Stimulated activated CD8-positive, alpha-beta memory T cell treated with anti-CD3 and anti-CD28 coated beads, Interleukin-12 subunit alpha, Interleukin-12 subunit beta, amount 100 ng/mL, for 24 hours (primary cell): ENCODE measurements at regions not wholly inside any gene's neighbourhood (a gene's known extent, or its start where the extent isn't known, plus 50 kb on each side); places are given as distances from the start of the nearest gene placed in this dataset.

Experiments used
- DNase-seq: peaks from one replicate; pipeline ENCODE4 v3.0.0-alpha.2; 2020; ENCODE audit errors: extremely low read depth

DNA sequence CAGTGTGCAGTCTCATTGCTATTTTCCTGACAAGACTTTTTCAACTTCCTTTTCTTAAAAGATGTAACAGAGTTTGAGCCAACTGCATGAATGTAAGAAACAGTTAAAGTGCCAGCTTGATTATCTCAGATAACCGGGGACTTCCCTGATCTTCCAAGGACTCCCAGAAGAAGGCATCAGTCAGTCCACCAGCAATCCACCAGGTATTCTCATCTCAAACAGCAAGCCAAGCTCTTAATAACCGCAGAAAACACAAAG, 350.1 kb downstream of the LIG4 start:
- DNase-seq = no peak

DNA sequence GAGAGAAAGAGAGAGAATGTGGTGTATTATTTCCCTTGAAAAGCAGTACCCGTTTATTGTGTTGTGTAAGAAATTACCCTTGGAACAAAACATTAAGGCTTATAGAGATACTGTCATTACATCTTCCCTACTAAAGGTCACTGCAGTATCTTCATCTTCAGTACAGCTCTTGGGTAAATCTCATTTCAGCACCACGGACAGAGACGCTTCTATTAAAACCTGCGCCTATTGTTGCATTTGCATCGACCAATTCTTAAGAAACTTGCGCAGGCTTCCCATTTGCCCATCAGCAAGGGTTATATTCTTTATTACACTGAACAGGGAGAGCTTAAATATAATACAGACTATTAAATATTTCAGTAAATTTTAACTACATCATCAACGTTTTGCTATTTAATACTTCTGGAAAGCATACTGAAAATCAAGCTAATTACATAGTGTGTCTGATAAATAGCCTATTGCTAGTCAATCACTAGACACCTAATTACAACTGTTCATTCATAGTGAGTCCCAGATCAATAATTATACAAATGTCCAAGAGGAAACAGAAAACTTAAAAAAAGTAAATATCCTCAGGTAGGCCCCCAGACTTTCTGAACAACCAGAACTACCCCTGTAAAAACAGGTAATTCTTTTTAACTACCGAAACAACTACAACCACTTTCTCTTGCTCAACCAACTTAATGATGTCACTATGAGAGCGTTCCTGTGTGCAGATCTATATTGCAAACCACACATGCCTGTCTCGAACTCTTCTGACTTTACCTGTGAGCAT, 350.6 kb downstream of the LIG4 start:
- no peak for DNase-seq

DNA sequence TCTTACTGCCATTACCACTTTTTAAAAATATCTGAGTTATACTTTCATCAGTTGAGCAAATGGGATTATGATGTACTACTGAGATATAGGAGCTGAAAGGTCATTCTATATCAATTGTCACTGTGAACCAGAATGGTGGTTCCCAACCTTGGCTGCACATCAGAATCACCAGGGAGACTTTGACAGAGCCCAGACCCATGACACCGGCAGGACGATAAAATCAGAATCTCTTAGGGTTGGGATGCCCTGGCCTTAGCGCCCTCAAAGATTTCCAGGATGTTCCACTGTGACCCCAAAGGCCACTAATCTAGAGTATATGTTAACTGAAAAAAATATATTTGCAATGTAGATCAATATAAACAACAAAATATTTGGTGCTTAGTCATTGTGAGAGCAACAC, 355.1 kb downstream of the LIG4 start:
- no peak for DNase-seq

DNA sequence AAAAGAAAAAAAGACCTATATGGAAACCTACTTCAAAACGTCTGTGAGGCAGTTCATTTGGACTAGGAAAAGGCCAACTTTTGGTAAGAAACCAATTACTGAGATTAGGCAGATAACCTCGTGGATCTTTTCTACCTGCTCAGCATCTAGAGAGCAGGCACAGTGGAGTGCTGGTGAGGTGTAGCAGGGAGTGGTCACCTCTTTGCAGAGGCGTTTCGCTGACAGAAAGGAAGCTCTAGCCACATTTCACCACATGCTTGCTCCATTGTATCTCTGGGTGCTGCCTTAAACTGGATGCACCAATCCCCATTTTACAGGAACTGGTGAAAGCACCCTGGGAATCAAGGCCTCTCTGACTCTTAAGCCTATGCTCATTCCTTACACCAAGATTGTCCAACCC, 360.5 kb downstream of the LIG4 start:
- no peak for DNase-seq

DNA sequence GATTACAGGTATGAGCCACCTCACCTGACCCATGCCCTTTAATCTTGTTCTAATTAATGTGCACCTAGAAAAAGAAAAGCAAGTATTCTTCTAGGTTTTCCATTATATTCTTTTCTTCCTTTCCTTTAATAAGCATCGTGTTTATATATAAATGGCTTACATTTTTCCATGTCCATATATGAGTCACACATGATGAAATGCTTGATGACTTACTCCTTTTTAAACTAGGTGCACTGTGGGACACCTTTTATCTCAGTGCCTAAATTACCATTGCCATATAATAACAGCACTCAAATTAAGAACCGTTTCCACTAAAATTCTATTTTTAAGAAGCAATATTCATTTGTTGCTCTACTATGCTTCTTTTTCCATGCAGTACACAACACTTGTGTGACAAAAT, 363.3 kb downstream of the LIG4 start:
- DNase-seq = no peak

DNA sequence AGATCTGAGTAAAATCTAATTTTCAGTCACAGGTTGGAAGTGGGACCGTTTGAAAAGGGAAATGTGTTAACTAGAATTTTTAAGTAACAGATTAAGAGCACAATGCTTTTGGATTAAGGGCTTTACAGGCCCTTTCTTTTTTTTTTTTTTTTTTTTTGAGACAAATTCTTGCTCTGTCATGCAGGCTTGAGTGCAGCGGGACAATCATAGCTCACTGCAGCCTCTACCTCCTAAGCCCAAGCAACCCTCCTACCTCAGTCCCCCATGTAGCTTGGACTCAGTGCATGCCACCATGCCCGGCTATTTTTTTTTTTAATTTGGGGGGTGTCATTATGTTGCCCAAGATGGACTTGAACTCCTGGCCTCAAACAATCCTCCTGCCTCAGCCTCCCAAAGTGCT, 363.7 kb downstream of the LIG4 start:
- no peak for DNase-seq

DNA sequence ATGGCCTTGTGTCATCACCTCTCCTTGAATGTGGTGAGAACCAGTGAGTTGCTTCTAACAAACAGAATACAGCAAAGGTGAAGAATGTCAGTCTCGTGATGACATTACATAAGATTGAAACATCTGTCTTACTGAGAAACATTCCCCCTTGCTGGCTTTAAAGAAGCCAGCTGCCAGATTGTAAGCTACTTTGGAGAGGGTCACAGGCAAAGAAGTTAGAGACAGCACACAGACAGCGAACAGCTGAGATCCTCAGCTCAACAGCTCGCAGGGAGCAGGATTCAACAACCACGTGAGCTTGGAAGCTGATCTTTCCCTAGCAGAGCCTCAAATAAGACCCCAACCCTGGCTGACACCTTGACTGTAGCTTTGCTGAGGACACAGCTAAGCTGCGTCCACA, 367.9 kb downstream of the LIG4 start:
- DNase-seq = no peak

DNA sequence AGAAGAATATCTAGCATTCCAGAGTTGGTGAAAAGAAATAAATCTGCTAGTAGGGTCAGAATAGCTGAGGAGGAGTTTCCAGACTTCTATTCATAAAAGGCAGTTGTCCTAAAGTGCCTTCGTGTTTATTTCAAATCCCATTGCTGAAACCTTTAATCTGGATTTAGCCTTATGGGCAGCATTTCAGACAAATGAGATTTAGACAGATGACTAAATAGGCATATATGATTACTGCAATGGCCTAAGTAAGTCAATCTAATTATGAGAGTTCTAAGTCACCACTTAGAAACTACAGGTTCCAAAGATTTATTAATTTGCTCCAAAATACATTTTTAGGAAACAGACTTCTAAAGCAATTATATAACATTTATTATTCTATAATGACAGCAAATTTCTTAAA, 368.7 kb downstream of the LIG4 start:
- DNase-seq = no peak

DNA sequence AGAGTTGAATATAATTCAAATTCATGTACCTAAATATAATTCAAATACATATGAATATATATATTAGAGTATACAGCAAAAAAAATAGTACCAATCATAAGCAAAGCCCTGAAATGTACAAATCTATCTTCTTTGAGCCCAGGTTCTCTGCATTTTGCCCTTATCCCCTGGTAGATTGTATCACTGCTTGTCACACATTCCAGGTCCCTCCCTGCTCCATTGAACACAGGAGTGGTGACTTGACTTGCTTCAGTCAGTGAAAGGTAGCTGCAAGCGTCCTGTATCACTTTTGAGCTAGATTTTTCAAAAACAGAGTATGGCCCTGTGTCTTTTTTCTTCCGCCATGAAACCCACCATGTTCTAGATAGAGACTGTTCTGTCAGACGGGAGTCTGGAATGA, 369.4 kb downstream of the LIG4 start:
- DNase-seq = no peak

DNA sequence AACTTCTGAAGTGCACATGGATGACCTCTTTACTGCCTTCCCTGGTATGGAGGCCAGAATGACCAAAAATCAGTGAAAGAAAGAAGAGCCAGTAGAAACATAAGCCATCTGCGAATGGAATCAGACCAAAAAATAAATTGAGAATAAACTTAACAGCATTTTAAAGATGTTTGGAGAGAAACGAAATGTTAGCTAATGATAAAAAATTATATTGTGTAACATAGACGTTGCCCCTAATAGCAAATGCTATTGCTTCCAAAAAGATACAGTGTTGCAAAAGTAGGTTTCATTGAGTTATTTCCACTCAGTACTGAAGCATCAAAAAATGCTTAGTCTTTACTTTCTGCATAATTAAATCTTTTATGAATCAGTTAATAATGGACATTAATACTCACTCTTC, 371.7 kb downstream of the LIG4 start:
- DNase-seq = no peak

DNA sequence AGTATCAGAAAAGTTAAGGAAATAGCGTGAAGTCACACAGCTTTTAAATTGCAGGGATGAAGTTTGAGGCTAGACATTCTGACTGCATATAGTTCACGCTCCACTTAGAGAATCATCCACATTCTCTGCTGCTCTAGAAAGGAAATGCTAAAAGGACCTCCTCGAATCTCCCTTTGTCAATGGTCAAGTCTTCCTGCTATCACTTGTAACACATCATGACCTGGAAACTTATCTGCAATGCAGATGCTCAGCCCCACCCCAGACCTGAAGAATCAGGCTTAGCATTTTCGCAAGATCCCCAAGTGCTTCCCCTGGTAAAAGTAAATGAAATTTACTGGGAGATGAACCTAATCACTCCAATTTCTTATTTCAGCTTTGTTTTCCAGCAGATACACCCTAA, 372.1 kb downstream of the LIG4 start:
- no peak for DNase-seq

DNA sequence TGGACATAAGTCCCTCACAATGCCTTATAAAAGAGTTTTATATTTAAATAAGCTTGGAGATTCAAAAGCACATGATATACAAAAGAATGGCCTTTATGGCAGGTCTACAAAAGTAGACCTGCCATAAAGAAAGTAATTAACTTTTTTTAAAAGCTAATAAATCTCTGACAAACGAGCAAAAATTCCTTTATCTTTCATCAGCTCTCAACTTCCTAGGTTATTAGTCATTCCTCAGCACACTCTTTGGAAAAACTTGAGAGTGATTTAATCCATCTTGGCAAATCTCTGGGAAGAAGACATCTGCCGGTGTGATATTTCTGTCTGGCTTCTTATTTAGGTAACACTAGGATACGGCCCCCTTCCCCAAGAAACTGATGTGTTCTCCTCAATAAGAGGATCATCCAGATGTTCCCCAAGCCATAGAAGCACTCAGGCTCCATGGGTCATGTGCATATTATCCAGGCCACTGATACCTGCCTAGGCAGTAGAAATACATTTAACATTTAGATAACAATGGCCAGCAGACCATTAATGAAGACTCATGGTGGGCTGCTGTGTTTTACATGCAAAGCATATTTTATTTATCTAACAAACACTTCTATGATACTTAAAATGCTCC, 372.7 kb downstream of the LIG4 start:
- DNase-seq = no peak

DNA sequence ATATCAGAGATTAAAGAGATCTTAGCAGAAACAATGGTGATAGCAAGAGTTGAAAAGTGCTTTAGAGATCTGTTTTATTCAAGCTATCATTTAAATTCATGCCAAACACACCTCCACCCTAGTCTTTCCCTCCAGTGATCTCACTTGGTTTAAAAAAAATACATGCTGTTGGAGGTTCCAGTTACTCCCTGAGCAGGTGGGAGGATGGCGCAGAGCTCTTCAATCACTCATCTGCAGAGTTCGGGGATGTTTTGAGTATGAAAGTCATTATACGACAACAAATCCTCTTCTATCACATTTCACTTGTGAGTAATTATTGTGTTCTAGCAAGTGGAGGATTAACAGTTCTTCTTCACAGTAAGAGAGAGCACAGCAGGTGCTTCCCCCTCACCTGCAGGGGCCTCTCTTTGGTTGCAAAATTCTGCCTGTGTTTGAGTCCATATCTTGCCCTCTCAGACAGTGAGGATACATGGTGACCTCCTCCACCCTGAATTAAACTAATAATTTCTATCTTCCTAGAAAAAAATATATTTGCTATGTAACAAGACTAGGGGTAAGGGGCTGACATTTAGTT, 376.7 kb downstream of the LIG4 start:
- DNase-seq = no peak

DNA sequence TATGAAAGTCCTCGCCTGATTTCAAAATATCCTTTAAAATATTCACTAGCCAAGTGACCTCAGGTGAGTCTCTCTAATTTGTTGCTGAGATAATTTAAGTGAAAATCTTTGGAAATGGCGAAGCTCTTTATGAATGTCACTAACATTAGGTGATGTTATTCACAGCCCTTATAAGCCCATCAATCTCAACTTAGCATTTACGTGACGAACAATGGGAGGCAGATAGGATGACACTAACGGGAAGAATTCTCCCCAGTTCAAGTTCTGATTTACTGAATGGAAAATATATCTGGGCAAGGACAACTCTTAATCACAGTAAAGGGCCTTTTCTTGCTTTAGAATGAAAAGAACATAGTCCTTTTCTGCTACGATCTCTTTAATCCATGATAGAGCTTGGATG, 378.7 kb downstream of the LIG4 start:
- DNase-seq = no peak

DNA sequence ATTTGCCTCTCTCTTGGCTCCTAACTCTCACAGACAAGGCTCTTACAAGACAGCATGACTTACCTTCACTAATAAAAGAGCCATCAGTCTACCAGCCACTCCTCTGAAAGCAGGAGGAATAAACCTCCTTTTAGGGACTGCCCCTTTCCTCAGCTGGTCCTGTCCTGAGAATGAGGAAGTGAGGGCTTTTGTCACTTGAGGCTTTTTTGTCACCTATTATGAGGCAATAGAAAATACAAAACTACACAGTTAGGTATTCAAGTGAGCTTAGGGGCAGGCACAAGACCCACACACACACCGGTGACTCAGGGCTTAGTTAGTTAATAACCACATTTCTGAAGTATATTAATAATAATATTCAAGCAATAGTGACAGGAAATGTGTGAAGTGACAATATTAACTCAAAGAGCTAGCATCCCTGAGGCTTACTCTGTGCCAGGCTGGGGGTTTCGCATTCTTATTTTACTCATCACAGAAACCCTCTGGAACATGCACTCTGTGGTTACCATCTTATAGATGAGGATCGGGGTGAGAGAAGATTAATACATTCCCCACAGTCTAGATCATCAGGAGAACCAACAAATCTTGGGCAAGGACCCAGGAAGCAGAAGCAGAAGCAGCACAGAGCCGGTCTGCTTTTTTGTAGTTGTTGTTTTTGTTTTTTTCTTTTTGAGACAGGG, 379.9 kb downstream of the LIG4 start:
- DNase-seq = no peak

DNA sequence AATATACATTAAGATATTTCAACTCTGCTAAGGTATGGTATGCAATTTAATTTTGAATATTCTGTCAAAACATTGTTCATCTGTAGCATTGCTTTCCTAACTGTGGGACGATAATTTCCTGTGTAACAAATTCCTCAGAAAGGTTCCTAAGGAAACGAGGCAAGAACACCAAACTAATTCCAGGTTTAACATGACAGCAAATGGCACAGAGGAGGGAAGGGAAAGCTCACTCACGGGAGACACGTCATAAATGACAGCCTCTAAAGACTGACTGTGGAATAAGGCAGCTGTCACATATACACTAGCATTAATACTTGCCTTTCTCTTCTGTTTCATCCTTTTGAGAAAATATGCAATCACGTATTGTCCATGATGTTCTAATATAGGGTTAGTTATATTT, 380.6 kb downstream of the LIG4 start:
- DNase-seq = no peak

DNA sequence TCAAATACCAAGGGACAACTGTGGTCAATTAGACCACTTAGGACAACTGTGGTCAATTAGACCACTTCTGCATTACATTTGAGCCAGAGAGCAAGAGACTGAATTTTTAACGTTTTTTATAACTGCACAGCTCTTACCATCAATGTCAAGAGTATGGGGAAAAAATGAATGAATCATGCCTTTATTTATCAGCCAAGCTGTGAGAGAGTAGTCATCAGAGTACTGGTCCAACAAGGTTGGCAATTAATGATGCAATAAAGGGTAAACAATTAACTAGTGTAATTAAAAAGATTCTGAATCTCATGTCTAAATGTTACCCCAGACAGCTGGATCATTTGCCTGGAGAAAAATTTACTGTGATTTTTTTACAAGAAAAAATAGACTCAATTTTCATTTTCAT, 381.1 kb downstream of the LIG4 start:
- DNase-seq = no peak

DNA sequence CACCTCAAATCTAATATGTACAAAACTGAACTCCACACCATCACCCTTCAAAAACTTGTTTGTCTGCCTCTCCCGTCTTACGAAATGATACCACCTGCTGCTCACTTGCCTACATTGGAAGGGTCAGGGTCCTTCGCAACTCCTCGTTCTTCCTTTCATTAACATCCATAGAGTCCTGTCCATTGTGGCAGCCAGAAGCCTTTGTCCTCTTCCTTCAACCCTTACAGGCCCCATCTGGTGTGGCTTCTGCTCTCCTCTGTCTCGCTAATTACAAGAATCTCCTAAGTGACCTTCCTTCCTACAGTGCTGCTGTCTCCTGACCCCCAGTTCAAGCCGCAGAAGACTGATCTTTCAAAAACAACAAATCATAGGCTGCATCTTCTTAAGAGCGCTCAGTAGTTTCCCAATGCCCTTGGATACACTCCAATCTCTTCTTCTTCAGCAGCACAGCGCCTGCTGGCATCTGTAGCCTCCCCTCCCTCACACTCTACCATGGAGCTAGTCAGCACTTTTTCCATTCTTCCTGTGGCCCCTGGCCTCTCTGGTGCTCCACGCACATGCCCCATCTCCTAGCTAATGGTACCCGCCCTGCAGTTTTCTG, 382.7 kb downstream of the LIG4 start:
- DNase-seq = no peak

DNA sequence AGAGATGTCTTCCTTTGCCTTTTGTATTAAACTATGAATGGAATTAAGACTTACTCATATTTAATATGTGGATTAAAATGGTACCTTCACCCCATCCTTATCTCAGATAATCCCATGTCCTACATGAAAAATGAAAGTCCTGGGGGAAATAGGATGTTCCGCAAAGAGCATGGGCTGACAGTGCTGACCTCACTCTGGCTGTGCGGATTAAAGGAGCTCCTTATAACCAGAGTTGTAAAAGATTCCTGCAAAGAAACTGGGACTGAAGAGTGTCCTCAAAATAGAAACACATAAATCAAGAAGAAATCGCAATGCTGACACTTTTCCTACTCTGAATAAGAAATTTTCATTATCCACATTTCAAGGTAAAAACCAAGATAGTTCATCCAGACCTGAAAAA, 384.5 kb downstream of the LIG4 start:
- no peak for DNase-seq

DNA sequence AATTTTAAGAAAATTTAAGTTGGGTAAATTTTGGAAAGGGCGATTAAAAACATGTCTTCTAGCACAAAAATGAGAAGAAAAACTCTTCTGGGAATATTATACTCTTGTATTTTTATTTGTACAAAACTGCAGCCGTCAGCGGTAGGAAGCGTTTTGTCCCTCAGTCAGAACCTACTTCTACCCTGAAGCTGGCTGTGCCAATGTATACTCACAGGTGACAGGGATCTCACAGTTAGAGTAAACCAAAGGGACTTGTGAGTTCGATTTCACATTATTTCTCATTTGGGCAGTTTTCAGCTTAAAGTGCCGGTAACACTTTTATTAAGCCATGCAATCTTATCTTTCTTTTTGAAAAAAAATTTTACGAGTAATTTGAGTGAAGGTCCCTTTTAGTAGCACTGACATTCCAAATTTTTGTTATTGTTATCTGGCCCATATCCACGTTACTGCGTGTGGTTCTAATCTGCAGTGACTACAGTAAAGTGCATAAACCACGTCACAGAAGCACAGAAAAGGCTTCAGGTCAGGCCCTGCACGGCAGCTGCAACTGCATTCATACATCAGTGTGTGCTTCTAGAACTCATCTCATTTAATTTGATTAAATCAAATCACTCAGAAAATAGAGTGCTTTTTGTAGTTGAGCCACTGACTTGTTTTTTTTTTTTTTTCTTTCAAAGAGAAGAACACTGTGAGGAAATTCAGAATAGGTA, 387.3 kb downstream of the LIG4 start:
- DNase-seq = no peak

DNA sequence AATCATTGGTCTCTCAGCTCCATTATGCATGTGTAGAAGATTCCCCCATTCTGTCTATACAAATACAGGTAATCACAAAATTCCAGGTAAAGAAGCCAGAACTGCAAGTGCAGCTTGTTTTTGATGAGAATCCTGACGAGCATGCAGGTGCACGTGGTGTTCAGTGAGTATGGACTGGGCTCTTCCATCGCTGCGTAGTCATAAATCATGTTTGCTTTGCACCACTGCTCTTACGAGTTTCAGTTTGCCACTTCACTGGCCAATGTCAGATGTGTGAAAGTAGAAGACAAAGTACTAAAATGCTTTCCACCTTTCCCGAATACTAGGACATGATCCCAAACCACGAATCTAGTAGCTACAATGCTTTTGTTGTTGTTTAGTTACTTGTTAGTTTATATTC, 390.7 kb downstream of the LIG4 start:
- DNase-seq = no peak

DNA sequence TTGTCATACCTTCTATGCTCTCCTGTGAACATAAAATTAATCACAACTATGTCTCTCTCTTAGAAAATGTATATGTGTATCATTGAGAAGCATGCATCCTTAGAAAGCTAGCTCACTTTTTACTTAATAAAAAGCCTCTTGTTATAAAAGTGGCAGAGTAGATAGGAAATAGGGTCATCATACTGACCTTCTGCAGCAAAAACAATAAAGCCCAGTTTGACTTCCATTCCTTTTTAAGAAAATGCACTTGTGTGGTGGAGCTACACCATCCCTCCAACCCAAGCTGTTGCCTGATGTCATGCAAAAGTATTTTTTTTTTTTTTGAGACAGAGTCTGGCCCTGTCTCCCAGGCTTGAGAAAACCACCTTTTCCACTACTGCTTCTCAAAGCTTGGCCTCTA, 393.3 kb downstream of the LIG4 start:
- DNase-seq = no peak
